SHP77 treated with DMSO at 0.1 percent for 48 hours (cell line): ENCODE measurements at regions not wholly inside any gene's neighbourhood (a gene's known extent, or its start where the extent isn't known, plus 50 kb on each side); places are given as distances from the start of the nearest gene placed in this dataset.

ENCODE experiments used
- DNase-seq: peaks from one replicate; lab custom pipeline; 2025; lab: John Stamatoyannopoulos, UW

GRCh38 chr21:31500071-31500470 lies 156.0 kb upstream of the TIAM1 start:
- DNase-seq: no peak

- no peak for DNase-seq
Measured at GRCh38 chr21:31498985-31499384, 154.9 kb upstream of the TIAM1 start.

- no peak for DNase-seq
Measured at GRCh38 chr21:31497914-31498313, 153.9 kb upstream of the TIAM1 start.

GRCh38 chr21:31493350-31493880 lies 149.4 kb upstream of the TIAM1 start:
- DNase-seq: no peak

GRCh38 chr21:31491617-31492016 lies 147.6 kb upstream of the TIAM1 start:
- no peak for DNase-seq

- no peak for DNase-seq
Measured at GRCh38 chr21:31490443-31490842, 146.4 kb upstream of the TIAM1 start.

GRCh38 chr21:31489726-31490125 lies 145.7 kb upstream of the TIAM1 start:
- no peak for DNase-seq

GRCh38 chr21:31489014-31489413 lies 145.0 kb upstream of the TIAM1 start:
- DNase-seq: no peak

GRCh38 chr21:31484219-31484618 lies 140.2 kb upstream of the TIAM1 start:
- DNase-seq: no peak

GRCh38 chr21:31483146-31483545 lies 139.1 kb upstream of the TIAM1 start:
- DNase-seq: no peak

- no peak for DNase-seq
Measured at GRCh38 chr21:31482460-31482859, 138.4 kb upstream of the TIAM1 start.

- no peak for DNase-seq
Measured at GRCh38 chr21:31480228-31480627, 136.2 kb upstream of the TIAM1 start.

- no peak for DNase-seq
Measured at GRCh38 chr21:31479714-31480113, 135.7 kb upstream of the TIAM1 start.

GRCh38 chr21:31479222-31479621 lies 135.2 kb upstream of the TIAM1 start:
- DNase-seq: no peak

GRCh38 chr21:31476263-31477022 lies 132.4 kb upstream of the TIAM1 start:
- no peak for DNase-seq

GRCh38 chr21:31475223-31475622 lies 131.2 kb upstream of the TIAM1 start:
- no peak for DNase-seq

GRCh38 chr21:31473685-31474345 lies 129.8 kb upstream of the TIAM1 start:
- DNase-seq: no peak

GRCh38 chr21:31471865-31472264 lies 127.8 kb upstream of the TIAM1 start:
- DNase-seq: no peak

GRCh38 chr21:31470896-31471694 lies 127.0 kb upstream of the TIAM1 start:
- DNase-seq: no peak

GRCh38 chr21:31460980-31461379 lies 116.9 kb upstream of the TIAM1 start:
- no peak for DNase-seq

- no peak for DNase-seq
Measured at GRCh38 chr21:31459457-31459856, 115.4 kb upstream of the TIAM1 start.

GRCh38 chr21:31457675-31458074 lies 113.6 kb upstream of the TIAM1 start:
- no peak for DNase-seq

- no peak for DNase-seq
Measured at GRCh38 chr21:31456201-31456600, 112.1 kb upstream of the TIAM1 start.
